HG02678 (cell line): ENCODE measurements at regions not wholly inside any gene's neighbourhood (a gene's known extent, or its start where the extent isn't known, plus 50 kb on each side); places are given as distances from the start of the nearest gene placed in this dataset.
"Not testable (repeated sequence)": the region's sequence is repeated elsewhere in the genome, so short reads cannot be mapped to it uniquely, and the experiment has no call there.

Experiments used
- ATAC-seq: cut with Tn5 transposase; IDR thresholded peaks from one replicate; pipeline ENCODE4 v1.9.1; 2021; ENCODE audit warnings: mild to moderate bottlenecking, moderate library complexity; ENCODE audit not compliant: unreplicated experiment

DNA sequence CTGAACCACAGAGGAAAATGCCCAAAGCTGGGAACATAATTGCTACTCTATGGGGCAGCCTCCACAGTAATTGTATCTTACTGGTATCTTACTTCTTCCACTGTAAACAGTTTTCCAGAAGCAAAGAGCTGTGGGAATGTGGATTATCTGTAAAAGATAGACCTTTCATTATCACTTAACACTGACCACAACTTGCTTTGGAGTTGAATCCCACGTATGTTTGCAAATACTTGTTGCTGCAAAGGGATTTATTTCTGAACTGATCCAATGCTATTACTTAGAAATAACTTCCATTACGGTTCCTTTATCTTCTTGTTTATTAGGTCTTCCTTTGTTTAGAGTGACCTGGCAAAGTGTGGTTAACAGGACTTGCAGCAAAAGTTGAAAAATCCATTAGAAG lies 218.1 kb downstream of the KCTD12 start:
- ATAC-seq, result no peak

GRCh38 chr13:76667551-76667950 lies 218.7 kb downstream of the KCTD12 start:
- ATAC-seq, result no peak

DNA sequence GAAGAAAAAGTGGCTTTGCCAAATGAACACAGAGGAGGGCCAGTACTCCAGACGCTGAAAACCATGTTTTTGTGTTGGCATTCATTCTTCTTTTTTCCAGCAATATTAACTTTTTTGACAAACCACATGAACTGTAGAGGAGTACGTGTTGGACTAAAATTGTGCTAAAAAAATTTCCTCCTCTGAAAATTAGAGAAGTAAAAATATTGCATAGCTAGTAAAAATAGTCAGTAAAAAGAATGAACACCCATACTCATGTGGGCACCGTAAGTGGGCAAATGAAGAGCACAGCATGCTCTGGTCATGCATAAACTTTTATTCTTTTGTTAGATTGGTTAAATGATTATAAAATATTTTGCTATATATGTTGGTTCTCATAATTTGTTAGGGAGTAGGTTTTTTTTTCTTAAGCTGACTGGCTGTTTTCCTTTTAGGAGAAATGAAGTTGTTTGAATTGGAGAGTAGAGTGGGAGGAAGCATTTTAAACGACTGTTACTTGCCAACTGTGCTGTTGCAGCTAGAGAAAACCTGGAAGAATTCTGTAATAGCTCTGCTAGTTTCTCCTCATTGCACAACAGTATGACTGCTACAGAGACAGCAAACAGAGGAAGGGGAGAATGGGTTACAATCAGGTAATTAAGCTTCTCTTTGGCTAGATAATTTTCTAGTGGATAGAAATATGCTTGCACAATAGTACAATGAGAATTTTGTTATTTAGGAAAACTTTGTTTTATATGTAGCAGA lies 222.4 kb downstream of the KCTD12 start:
- no peak for ATAC-seq

- not testable (repeated sequence) for ATAC-seq
Observed at GRCh38 chr13:76659074-76659473, 227.1 kb downstream of the KCTD12 start.

- ATAC-seq, result no peak
Observed at GRCh38 chr13:76656500-76656899, 229.7 kb downstream of the KCTD12 start.

GRCh38 chr13:76656056-76656455 lies 230.1 kb downstream of the KCTD12 start:
- no peak for ATAC-seq

DNA sequence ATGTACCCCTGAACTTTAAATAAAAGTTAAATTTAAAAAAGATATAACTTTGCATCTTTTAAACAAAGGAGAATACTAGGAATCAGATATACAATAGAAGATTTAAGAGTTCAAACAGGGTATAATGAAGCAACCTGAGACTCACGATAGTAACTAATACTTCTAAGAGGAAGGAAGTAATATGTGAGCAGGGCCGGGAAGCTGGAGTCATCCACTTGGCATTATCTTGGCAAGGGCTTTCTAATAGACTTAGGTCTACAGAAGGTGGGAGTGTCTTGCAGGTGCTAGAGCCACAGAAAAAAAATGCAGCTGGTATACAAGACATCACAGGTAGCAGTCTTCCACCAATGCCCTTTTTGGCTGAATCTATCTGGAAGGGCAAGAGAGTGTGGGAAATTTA lies 231.9 kb downstream of the KCTD12 start:
- ATAC-seq, result no peak

DNA sequence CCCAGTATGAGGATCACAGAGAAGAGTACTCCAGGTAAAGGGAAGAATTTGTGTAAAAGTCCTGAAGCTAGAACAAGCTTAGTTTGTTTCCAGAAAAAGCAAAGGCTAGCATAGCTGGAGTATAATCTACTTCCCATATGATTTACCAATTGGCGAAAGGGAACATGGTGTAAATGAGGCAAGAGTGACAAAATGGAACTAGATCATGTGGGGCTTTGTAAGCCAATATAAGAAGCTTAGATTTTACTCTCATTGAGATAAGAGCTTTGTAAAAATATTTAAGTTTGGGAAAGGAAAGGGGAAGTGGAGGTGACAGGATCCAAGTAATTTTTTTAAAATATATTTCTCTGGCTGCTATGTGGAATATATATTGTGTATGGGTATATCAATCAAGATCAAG lies 234.9 kb downstream of the KCTD12 start:
- no peak for ATAC-seq

DNA sequence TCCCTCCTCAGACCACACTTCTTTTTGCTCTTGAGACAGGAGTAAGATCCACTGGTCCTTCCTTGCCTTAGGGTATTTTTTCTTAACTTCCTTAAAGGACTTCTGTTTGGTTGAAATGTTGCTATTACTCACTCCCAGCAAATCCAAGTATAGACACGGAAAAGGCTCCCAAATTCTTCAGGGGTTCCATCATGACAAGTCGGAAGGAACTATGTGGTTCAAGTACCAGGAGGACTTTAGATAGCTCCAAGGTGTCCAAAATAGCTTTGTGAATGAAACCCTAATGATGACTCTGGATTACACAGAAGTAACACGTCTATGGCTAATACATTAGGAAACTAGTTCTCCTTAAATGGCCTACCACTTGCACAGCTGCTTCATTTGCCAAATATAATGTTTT lies 238.7 kb downstream of the KCTD12 start:
- ATAC-seq, result no peak

DNA sequence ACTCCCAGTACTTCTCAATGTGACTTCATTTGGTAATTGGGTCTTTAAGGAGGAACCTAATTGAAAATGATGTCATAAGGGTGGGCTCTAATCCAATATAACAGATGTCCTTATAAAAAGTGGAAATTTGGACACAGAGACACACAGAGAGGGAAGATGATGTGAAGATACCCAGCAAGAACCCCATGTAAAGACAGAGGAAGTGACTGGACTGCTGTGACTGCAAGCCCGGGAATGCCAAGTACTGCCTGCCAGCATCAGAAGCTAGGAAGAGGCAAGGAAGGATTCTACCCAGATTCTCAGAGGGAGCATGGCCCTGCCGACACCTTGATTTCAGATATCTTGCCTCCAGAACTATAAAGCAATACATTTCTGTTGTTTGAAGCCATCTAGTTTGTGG lies 239.3 kb downstream of the KCTD12 start:
- ATAC-seq, result no peak

GRCh38 chr13:76645632-76646031 lies 240.6 kb downstream of the KCTD12 start:
- ATAC-seq, result no peak

- ATAC-seq, result no peak
Observed at GRCh38 chr13:76644906-76645305, 241.3 kb downstream of the KCTD12 start.

- no peak for ATAC-seq
Observed at GRCh38 chr13:76643596-76643995, 242.6 kb downstream of the KCTD12 start.

- ATAC-seq, result no peak
Observed at GRCh38 chr13:76641056-76641455, 245.1 kb downstream of the KCTD12 start.

- no peak for ATAC-seq
Observed at GRCh38 chr13:76638882-76639281, 247.3 kb downstream of the KCTD12 start.

DNA sequence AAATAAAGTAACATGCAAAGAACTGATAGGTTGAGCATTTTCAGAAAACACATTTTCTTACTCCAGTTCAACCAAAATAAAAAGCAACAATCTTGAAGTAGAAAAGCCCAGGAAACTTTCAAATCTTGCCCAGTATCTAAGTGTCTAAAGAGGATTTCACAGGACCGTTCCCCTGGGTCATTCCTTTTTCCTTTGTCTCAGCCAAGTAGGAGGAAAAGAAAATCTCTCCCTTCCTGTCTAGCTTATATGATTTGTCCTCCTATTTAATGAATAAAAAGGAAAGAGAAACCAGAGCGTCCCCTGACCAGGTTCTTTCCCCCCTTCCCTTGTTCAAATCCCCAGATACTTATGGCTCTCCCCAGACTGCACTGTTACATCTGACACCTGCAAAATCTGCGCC lies 248.0 kb downstream of the KCTD12 start:
- no peak for ATAC-seq

GRCh38 chr13:76637641-76638141 lies 248.5 kb downstream of the KCTD12 start:
- ATAC-seq, result no peak

- no peak for ATAC-seq
Observed at GRCh38 chr13:76636829-76637228, 249.4 kb downstream of the KCTD12 start.

DNA sequence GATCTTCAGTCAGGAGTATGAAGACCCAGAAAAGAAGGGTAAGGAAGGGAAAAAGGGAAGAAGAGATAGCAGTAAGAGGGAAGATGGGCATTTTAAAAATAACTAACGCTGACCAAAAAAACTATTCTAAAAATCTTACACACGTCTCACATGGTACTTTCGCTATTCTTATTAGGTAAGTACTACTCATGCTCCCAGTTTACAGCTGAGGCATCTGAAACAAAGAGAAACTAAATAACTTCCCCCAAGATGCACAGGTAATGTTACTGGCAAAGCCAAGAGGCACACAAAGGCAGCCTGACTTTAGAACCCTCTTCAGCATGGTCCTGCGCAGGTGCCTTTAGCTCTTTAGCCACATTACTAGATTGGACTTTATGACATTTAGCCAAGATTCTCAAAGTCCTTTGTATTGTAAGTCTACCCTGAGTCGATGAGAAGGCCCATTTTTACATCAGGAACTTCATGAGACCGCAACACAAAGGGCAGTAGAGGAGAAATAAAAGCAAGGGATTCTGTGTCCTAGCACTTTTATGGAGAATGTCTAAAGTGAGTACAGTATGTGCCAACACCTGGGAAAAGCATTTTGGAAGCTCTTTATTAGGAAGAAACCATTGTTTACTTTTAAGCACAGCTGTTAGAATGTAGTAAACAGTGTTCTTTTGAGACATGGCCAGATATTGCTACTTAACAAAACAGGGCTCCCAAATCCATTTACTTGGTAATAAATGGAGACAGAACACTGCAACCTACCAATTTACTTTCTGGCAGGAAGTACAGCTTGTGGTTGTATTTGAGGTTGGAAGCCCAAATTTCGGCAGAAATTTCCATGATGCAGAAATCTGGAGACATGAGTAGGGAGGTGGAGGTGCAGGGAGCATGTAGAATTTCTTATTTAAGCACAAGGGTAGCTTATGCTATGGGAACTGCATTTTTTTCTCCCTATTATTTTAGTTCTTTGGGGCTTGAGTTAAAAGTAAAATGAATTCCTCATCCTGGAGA lies 250.7 kb downstream of the KCTD12 start:
- no peak for ATAC-seq

DNA sequence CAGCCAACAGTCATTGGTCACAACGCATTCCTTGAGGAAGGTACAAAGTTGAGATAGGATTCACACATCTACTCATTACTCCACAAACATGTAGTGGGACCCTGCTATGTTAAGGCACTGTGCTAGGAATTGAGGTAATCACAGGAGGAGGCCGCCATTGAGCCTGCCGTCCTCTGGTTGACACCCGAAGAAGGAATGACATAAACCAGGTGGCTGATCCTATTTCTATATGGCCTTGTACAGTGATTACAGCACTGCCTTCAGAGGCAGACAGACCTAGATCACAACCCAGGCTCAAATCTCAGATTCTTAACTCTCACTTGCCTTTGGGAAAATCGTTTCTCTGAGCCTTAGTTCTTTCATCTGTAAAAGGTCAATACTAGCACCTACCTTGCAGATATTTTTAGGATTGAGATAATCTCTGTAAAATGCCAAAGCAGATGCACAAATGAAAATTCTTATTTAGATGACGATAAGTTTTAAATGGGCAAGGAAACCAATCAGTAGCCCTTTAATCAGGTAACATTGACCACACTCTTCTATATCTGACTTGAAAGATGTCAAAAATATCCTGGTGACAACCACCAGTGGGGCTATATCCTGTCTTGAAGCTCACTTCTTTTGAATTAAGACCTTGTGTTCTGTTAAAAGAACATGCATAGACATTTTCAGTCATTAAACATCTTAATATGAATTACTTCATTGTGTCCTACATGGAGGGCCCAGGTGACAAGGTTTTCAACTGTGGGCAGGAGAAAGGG lies 251.6 kb downstream of the KCTD12 start:
- ATAC-seq, result no peak
